HG03457 (cell line): ENCODE measurements at regions not wholly inside any gene's neighbourhood (a gene's known extent, or its start where the extent isn't known, plus 50 kb on each side); places are given as distances from the start of the nearest gene placed in this dataset.
"Not testable (repeated sequence)": the region's sequence is repeated elsewhere in the genome, so short reads cannot be mapped to it uniquely, and the experiment has no call there.

Source experiments
- ATAC-seq: cut with Tn5 transposase; IDR thresholded peaks from one replicate; pipeline ENCODE4 v1.9.1; 2021; ENCODE audit warnings: moderate number of reproducible peaks; ENCODE audit not compliant: unreplicated experiment

DNA sequence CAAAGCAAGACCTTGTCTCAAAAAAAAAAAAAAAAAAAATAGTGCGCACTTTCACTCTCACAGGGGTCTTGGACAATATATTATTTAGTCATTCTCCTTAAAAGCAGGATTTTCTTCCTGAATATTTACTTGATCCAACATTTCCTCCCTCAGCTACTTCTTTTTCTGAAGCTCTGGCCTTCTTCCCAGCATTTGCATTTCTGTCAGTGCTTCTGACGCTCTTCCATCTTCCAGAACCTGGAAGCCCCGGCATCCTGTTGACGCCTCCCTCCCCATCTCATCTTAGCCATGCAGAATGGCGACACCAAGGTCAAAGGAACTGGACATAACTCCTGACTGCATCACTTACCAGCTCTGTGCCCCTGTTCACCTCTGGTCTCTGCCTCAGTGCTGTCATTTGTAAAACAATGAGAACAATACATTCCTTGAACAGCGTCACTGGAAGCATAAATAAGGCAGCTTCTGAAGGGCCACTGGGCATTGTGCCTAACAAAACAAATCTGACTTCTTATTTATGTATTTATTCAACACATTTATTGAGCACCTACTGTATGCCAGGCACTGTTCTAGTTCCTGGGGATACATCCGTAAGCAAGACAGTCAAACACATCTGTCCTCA, 90.9 kb upstream of the MDM1 start:
- ATAC-seq = no peak

DNA sequence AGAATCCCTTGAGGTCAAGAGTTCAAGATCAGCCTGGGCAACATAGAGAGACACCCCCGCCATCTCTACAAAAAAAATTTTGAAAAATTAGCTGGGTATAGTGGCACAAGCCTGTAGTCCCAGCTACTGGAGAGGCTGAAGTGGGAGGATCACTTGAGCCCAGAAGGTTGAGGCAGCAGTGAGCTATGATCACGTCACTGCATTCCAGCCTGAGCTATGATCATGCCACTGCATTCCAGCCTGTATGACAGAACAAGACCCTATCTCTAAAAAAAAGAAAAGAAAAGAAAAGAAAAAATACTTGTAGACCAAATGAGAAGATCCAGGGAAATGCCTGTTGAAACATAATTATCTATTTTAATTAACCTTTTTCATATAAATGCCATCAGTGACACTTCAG, 93.8 kb upstream of the MDM1 start:
- no peak for ATAC-seq

DNA sequence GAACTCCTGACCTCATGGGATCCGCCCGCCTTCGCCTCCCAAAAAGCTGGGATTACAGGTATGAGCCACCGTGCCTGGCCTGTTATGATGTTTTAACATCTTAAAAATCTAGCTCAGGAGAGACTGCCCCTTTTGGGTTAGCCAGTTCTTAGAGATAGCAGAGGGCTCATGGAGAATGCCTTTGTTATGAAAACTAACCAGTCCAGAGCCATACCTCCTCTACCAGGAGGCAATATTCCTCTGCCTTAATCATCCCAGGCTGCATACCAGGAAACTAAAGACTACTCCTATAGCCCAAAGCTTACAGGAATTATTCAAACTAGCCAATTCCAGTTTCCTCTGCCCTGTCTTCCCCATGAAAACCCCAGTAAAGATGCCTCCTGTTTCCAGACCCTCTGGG, 96.0 kb upstream of the MDM1 start:
- no peak for ATAC-seq

DNA sequence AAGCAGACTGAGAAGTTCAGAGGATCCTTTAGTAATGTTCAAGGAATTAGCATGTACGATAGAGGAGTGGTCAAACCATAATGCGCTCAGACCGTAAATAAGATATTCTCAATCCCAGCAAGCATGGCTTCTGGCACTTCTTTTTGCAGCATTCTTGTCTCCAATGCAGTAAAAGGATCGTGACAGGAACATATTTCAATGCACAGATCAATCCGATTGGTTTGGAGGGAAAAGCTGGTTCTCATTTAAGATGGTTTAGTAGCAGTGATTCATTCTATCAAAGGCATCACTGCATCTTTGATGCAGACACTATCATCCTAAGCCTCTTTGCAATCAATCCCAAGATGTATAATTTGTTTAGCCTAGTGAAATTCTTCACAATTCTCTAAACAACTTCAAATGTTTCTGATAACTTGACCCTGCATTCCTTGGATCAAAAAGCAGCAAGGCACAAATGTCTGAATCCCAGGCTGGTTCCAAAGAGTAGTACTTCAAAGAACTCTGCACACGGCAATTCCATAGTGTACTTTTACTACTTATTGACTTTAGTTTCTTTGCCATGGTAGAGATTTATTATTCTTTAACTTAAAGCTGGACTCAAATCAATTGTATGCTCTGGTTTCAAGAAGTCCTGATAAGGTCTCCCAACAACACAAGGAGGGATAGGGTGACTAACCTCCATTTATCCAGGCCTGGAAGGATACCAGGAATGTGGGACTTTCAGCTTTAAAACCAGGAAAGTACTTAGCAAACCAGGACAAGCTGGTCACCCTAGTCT, 96.8 kb upstream of the MDM1 start:
- no peak for ATAC-seq

DNA sequence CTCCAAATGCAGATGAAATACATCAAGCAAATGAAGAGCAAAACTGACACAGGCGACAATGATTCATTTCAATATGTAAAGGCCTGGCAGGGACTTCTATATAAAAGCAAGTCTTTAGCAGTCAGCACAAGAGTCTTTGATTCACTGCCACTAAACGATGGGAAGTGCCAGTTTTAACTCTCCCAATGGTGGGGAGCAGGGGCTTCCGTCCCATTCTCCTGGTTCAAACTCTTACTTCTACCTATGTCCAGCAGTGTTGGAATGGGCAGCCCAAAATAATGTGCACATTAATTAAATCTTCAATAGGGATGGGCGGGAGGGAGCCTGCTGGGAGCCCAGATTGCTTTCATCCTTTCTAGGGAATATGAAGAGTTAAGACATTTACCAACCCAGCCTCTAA, 97.5 kb upstream of the MDM1 start:
- no peak for ATAC-seq

DNA sequence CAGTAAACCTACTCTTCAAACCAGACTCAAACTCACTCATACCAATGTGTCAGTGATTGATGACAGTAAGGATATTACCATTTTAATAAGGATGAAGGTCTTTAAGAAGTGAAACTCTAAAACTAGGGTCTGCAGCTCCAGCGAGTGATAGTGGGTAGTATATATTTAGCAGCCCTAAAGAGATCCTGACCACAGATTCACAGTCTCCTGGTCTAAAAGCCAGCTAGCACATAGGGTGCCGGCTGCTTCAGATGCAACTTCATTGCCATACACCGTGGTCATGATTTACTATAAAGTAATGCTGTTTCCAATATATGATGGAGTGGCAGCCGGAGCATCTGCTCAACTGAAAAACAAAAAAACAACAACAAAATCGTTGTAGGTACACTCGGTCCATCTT, 99.6 kb upstream of the MDM1 start:
- no peak for ATAC-seq

DNA sequence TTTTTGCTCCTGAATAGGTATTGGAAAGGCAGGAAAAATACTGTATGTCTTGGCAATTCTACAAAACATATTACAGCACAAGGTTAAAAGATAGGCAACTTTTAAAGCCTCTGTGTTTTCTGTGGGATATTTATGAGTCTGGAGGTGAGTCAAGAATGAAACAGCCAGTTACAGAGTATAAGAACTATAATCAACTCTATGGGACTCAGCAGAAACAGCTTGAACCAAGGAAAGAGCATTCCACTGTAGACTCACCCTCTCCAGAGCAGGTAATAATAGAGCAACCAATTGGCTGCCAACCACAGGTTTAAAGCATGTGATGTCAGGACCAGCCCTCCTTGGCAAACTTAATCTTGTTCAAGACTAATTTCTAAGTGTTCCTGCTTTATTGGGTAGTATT, 100.5 kb upstream of the MDM1 start:
- no peak for ATAC-seq

DNA sequence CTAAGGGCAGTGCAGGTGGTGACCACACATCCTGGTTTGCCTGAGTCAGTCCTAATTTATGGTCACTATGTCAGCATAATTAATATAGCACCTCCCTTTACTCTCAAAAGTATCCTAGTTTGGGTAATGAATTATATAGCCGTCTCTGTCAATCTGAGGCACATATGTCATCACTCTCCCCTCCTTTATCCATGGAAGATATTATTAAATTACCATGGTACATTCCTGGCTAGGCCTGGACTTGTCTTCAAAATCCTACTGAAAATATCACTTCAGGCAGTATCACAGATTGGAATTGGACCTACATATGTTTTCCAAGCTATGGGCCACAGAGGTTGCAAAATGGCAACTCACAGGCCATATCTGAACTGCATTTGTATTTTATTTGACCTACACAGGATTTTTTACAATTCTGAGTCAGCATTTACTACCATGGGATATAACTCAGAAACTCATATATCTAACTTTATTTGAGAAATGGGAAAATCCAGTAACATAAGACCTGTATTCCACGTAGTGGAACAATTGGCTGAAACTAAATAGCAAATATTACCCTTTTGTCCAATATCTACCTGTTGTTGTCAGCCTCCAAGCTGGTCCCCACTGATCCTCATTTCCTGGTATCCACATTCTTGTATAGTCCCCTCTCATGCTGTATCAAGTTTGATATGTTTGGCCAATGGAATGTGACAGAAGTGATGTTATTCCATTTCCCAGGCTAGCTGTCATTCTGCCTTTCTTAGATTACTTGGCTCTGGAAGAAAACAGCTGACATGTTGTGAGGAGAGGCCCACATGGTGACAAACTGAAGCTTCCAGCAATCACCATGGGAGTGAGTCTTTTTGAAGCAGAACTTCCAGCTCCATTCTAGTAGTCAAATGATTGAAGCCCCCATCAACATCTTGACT, 102.5 kb upstream of the MDM1 start:
- ATAC-seq = no peak

DNA sequence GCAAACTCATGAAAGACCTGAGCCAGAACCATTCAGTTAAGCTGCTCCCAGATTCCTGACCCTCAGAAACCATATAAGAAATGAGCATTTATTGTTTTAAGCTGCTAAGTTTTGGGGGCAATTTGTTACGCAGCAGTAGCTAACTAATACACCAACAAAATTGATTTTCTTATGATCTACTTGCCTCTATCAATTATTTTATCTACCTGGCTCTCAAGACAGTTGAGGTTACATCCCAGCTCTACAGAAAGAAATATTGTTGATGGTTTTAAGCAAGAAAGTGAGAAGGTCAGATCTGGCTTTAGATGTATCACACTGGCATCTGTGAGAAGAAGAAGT, 103.1 kb upstream of the MDM1 start:
- no peak for ATAC-seq

DNA sequence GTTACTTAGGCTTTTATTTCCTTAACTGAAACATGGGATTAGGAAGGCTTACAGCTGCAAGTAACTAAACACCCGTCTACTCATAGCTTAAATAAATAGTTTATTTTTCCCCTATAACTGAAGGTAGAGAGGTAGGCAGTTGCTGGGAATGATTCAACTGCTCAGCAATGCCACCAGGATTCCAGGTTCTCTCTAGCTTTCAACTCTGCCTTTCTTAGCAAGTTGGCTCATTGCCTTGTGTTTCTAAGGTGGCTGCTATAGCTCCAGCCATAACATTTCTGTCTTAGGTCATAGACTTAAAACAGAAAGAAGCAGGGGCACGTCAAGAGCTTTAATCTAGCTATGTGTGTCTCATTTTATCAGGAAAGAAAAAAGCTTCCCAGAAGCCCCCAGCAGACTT, 103.7 kb upstream of the MDM1 start:
- no peak for ATAC-seq

DNA sequence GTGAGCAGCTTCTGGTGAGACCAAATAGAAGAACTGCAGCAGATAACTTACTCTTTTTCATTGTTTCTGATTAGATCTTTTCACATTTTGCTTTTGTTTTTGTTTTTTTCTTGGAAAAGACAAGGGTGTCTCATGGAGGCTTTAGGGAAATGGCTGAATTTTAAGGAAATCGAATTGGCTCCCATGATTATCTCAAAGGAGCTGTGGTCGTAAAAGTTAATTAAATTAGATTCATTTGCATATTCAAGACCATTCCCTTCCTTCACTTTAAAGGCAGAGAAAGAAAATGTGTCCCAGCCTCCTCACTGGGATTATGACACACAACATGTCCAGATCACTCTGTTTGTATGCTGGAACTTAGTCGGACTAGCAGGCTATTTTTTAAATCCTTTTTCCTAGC, 106.4 kb upstream of the MDM1 start:
- no peak for ATAC-seq

DNA sequence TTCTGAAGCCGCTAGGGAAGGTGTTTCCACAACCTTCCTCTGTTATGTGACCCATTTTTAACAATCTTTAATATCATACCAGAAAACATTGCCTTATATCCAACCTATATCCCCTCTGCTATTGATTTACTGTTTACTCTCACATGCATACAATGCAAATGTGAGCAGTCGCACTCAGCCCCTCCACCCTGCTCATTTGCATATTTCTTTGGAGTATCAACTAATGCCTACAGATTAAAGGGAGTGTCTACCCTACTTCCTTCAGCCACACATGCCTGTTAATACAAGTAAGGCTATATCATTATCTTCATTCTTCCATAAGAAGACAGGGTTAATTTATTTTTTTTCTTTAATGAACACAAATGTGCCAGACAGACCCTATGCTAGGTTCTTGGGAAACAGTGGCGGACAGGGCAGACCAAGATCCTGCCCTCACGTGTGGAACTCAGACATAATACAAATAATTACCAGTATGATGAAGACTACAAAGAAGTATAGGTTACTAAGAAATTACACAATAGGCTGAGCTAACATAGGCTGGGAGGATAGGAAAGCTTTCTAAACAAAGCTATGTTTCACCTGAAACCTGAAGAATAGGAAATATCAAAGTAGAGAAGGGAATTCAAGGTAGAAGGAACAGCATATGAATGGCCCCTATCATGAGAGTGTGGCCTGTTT, 107.3 kb upstream of the MDM1 start:
- ATAC-seq = no peak

DNA sequence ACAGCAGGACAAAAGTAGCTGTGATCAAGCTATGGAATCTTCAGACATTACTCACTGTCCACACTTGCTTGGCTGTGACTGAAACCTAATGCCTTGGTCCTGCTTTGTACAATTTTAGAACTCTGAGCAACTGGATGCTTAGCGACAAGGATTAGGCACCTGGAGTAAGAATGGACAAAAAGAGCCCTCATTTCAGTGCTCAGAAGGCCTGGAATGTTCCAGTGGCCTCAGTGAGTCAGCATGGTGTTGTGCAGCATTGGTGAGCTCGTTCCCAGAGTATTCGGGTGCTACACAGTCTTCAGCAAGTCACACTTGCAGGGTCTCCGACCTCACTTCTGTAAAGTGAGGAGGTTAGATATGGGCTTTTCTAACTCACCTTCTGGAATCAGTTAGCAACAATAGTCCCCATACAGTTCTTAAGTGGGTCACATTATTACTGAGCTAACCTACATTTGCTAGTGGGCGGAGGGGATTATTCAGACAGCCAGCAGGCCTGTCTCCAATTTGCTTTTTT, 108.0 kb upstream of the MDM1 start:
- ATAC-seq = no peak

DNA sequence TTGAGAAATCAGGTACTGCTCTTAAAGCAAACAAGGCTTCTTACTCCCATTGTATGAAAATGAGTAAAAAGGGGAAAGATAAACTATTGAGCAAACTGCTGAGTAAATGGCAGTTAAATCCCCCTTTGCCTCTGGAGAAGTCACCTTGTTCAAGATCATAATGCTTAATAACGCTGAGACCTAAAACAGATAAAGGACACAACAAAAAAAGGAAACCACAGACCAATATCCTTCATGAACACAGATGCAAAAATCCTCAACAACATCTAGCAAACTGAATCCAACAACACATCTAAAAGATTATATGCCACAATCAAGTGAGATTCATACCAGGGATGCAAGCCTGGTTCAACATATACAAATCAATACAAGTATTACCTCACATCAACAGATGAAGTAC, 109.0 kb upstream of the MDM1 start:
- ATAC-seq = no peak

DNA sequence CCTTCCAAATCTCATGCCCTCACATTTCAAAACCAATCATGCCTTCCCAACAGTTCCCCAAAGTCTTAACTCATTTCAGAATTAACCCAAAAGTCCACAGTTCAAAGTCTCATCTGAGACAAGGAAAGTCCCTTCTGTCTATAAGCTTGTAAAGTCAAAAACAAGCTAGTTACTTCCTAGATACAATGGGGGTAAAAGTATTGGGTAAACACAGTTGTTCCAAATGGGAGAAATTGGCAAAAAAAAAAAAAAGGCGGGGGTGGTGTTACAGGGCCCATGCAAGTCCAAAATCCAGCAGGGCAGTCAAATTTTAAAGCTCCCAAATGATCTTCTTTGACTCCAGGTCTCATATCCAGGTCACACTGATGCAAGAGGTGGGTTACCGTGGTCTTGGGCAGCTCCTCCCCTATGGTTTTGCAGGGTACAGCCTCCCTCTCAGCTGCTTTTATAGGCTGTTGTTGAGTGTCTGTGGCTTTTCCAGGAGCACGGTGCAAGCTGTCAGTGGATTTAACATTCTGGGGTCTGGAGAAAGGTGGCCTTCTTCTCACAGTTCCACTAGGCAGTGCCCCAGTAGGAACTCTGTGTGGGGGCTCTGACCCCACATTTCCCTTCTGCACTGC, 110.3 kb upstream of the MDM1 start:
- not testable (repeated sequence) for ATAC-seq

DNA sequence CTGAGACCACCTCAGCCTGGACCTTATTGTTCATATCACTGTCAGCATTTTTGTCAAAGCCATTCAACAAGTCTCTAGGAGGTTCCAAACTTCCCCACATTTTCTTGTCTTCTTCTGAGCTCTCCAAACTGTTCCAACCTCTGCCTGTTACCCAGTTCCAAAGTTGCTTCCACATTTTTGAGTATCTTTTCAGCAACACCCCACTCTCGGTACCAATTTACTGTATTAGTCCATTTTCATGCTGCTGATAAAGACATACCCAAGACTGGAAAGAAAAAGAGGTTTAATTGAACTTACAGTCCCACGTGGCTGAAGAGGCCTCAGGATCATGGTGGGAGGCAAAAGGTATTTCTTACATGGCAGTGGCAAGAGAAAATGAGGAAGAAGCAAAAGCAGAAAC, 111.5 kb upstream of the MDM1 start:
- not testable (repeated sequence) for ATAC-seq

DNA sequence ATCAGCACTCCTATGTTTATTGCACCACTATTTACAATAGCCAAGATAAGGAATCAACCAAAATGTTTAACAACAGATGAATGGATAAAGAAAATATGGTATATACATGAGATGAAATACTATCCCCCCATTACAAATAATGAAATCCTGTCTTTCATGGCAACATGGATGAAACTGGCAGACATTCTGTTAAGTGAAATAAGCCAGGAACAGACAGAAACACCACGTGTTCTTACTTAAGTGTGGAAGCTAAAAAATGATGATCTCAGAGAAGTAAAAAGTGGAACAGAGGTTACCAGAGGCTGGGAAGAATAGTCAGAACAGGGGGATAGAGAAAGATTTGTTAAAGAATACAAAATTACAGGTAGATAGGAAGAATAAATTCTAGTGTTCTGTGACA, 113.7 kb upstream of the MDM1 start:
- ATAC-seq = no peak

DNA sequence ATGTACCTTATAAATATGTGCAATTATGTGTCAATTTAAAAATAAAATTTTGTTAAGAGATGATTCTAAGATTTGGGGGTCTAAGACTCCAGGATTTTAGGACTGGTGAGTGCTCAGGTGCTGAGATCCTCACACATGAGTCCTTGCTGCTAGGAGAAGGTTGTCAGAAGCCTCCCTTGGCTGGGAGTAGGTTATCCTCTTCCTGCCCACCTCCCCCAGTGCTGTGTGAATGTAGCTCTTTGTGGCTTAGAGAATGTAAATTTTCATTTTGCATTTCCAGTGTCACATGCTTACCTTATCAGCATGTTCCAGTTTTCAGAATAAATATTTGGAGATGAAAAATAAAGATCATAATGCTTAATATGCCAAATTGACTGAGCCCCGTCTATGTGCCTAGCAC, 114.2 kb upstream of the MDM1 start:
- ATAC-seq = no peak

DNA sequence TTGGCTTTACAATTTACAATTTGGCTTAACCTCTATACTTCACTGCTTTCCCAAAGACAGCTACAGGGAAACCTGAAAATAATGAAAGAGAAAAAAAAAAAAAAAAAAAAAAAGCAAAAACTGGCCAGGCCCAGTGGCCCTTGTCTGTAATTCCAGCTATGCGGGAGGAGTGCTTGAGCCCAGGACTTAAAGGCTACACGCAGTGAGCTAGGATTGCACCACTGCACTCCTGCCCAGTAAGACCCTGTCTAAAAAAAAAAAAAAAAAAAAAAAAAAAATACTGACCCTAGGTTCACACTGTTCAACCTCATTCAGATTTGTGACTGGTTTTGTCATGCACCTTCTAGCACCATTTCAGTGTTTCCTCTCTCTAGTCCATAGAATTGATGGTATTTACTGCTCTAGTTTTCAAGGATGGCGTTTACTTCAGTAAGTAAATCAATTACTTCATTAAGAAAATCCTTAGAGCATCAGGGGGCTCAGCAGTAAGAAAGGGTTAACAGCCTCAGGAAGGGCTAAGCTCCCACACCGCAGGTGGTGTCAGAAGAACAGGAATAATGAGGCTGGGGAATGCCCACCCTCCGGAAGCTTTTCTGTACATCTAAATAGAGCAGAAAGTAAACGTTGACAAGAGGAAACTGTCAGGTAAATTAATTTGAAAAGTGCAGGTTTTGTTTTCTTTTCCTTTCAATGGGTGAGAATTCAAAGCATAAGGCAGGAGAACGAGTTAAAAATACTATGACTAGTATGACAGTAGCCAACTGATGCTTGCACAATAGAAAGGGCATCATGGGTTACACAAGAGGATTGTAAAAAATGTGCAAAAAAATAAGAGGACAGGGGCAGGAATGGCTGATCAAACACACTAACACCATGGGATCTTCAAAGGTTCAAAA, 115.0 kb upstream of the MDM1 start:
- ATAC-seq = no peak

DNA sequence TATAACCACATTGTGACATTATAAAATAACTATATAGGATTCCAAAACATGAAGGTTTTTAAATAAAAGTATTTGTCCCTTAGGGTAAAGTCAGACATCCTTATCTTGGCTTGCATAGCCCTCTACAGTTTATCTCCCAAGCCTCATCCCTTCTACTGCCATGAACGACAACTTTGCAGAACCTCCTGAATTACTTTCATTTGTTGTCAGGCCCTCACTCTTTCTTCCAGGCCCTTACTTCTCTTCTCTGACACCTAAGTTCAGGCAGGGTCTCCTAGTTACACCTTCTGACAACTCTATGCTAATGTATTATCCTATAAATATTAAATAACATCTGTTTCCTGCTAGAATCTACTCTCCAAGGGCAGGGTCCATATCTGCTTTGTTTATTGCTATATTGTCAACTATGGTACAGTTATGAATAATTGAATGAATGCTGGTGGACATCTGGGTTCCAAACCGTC, 115.7 kb upstream of the MDM1 start:
- ATAC-seq = no peak
